HepG2 (cell line): ENCODE measurements at regions not wholly inside any gene's neighbourhood (a gene's known extent, or its start where the extent isn't known, plus 50 kb on each side); places are given as distances from the start of the nearest gene placed in this dataset.

Source experiments
- ATAC-seq: fragments of 200-7000 bp; cut with Tn5 transposase; 3 replicates; pipeline ENCODE4 v1.9.1; 2020; ENCODE audit warnings: mild to moderate bottlenecking, moderate library complexity
- BruUV-seq: library from RNA; stranded (reverse); fragments of 400-500 nt; replicated peaks from 2 replicates; lab custom pipeline; 2021; lab: Mats Ljungman, UMichigan
- CTCF ChIA-PET: fragments of 300-600 bp; formaldehyde crosslinking; extraction: SDS; loops from one replicate; lab custom pipeline; 2021; ENCODE audit warnings: low total read pairs, inconsistent platforms, low intra/inter-chr PET ratio; lab: Yijun Ruan, JAX
- POLR2A ChIA-PET: fragments of 350-600 bp; sonication (Branson Sonifier 250); formaldehyde crosslinking; loops from one replicate; lab custom pipeline; 2020; ENCODE audit warnings: antibody characterized with exemption, inconsistent platforms; lab: Yijun Ruan, JAX
- DNase-seq: peaks from one replicate; pipeline ENCODE4 v3.0.0-alpha.2; 2015; ENCODE audit warnings: low spot score
- FAIRE-seq: peaks from 3 replicates; lab custom pipeline; 2011; peaks lifted over from hg19 to GRCh38; lab: Jason Lieb, UNC
- H2AFZ ChIP-seq: one replicate; pipeline ENCODE4 v1.6.1; 2011; ENCODE audit warnings: low read length, inconsistent platforms
- H3K27ac ChIP-seq: fragments of 300-600 bp; 3 replicates; pipeline ENCODE4 v1.8.0; 2011; ENCODE audit warnings: mixed run types, mild to moderate bottlenecking, mixed read lengths, low read length, inconsistent platforms; ENCODE audit not compliant: insufficient read depth; ENCODE audit errors: extremely low read length
- H3K27me3 ChIP-seq, 2 experiments: fragments of 200-600 bp in 1 of 2; 2 replicates in 1 of 2; 3 replicates in 1 of 2; pipeline versions ENCODE4 v1.6.0 to v1.8.0; 2011; ENCODE audit warnings: low read length in 2 of 2, mild to moderate bottlenecking in 2 of 2, moderate library complexity in 2 of 2, inconsistent platforms in 1 of 2; ENCODE audit not compliant: insufficient read depth in 2 of 2, control insufficient read depth in 1 of 2
- H3K36me3 ChIP-seq, 2 experiments: fragments of 200-600 bp in 1 of 2; replicated peaks in 1 of 2; 2 replicates in 1 of 2; 3 replicates in 1 of 2; pipeline versions ENCODE4 v1.5.1 to v1.8.0; 2011; ENCODE audit warnings: low read length in 2 of 2, inconsistent platforms in 1 of 2; ENCODE audit not compliant: insufficient read depth in 2 of 2, control insufficient read depth in 1 of 2
- H3K4me1 ChIP-seq: 2 replicates; pipeline ENCODE4 v1.5.1; 2012; ENCODE audit warnings: low read length, inconsistent platforms; ENCODE audit not compliant: insufficient read depth
- H3K4me2 ChIP-seq: 2 replicates; pipeline ENCODE4 v1.6.0; 2011; ENCODE audit warnings: low read depth, low read length, inconsistent platforms
- H3K4me3 ChIP-seq, 3 experiments: fragments of 200-600 bp in 1 of 3; sonication (generic), shearing (Covaris generic) in 1 of 3; replicated peaks in 1 of 3; 2 replicates each; pipeline ENCODE4 v1.5.1; 2011 to 2016; ENCODE audit warnings: low read length in 3 of 3, inconsistent platforms in 2 of 3, low read depth in 2 of 3, mild to moderate bottlenecking in 2 of 3, control low read depth in 1 of 3, mixed read lengths in 1 of 3; ENCODE audit not compliant: insufficient read depth in 1 of 3
- H3K79me2 ChIP-seq: one replicate; pipeline ENCODE4 v1.6.1; 2011; ENCODE audit warnings: low read length, inconsistent platforms; ENCODE audit not compliant: insufficient read depth
- H3K9ac ChIP-seq: 2 replicates; pipeline ENCODE4 v1.6.0; 2011; ENCODE audit warnings: mild to moderate bottlenecking, low read depth, low read length, inconsistent platforms; ENCODE audit not compliant: insufficient read depth
- H3K9me3 ChIP-seq: 2 replicates; pipeline ENCODE4 v1.5.1; 2012; ENCODE audit warnings: mild to moderate bottlenecking, low read length
- H4K20me1 ChIP-seq: 2 replicates; pipeline ENCODE4 v1.6.0; 2011; ENCODE audit warnings: inconsistent platforms, mild to moderate bottlenecking, low read length, moderate library complexity; ENCODE audit not compliant: insufficient read depth
- POLR2G ChIP-seq: fragments of 200-400 bp; formaldehyde crosslinking; IDR thresholded peaks from 2 replicates; pipeline ENCODE4 v1.6.1; 2018; ENCODE audit warnings: mild to moderate bottlenecking, low read depth, low read length, moderate library complexity
- ZIK1 ChIP-seq: sonication (generic); formaldehyde crosslinking; IDR thresholded peaks from 2 replicates; pipeline ENCODE4 v1.5.0; 2020; ENCODE audit warnings: mild to moderate bottlenecking, low read depth, missing genetic modification reagents, borderline replicate concordance
- ZNF891 ChIP-seq: sonication (generic); formaldehyde crosslinking; IDR thresholded peaks from 2 replicates; pipeline ENCODE4 v1.5.0; 2020; ENCODE audit warnings: mild to moderate bottlenecking, missing genetic modification reagents
- ZZZ3 ChIP-seq: sonication (generic); formaldehyde crosslinking; IDR thresholded peaks from 2 replicates; pipeline ENCODE4 v1.4.0; 2020; ENCODE audit warnings: missing genetic modification reagents, mild to moderate bottlenecking, borderline replicate concordance
- WGBS: methylation state at CpG from one replicate; pipeline ENCODE4 v1.1.6; 2017; ENCODE audit warnings: low lambda C conversion rate; 5-methylcytosine and 5-hydroxymethylcytosine counted together
- in situ Hi-C: cut with HindIII; loops from 2 replicates; pipeline ENCODE4 v1.10.0; 2017; ENCODE audit warnings: low pct_unique_long_range_greater_than_20kb; ENCODE audit not compliant: extremely low pct_ligation_motif_present
- intact Hi-C: fragments of 100-400 bp; cut with micrococcal nuclease; formaldehyde crosslinking; loops from one replicate; pipeline ENCODE4 v1.10.0; 2022; ENCODE audit not compliant: unreplicated experiment
- TF ChIP-seq, protein P1 (sequence below): sonication (generic); formaldehyde crosslinking; IDR thresholded peaks from 2 replicates; pipeline ENCODE4 v1.4.0; 2020; ENCODE audit warnings: missing genetic modification reagents, borderline replicate concordance

DNA sequence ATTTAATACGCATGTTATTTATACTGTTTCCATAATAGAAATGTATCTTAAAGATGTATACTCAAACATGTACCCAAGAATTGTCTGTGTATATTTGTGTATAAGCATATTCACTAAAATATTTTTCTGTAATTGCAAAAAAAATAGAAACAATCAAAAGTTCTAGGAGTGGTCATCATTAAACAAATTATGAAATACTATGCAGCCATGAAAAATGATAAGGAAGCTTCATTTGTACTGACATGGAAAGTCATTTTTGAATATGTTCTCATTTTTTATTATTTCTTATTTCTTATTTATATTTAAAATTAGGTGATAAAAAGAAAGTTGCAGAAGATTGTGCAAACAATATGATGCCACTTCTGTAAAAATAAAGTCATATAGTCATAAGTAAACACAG, 400.0 kb upstream of the AUTS2 start:
- no peak for DNase-seq
- 62% methylated on average over 1 of the region's 1 CpG for WGBS
- CTCF ChIA-PET = no interaction called here
- no peaks in the 10 kb centered on the region for H3K27me3 ChIP-seq
- FAIRE-seq = no peak
- H3K79me2 ChIP-seq = no peaks in the 10 kb centered on the region
- no peaks in the 10 kb centered on the region for H4K20me1 ChIP-seq
- no peak overlapping the region for H3K9ac ChIP-seq
- H3K4me3 ChIP-seq = no peak overlapping the region
- intact Hi-C loops (no loop called here), in situ Hi-C loops (no loop called here)
- TF ChIP-seq ZNF891 = no peak
- no peak for TF ChIP-seq POLR2G
- TF ChIP-seq ZIK1 = no peak
- TF ChIP-seq ZZZ3 (CRISPR knock-in tag) = no peak
- TF ChIP-seq, protein P1, sequence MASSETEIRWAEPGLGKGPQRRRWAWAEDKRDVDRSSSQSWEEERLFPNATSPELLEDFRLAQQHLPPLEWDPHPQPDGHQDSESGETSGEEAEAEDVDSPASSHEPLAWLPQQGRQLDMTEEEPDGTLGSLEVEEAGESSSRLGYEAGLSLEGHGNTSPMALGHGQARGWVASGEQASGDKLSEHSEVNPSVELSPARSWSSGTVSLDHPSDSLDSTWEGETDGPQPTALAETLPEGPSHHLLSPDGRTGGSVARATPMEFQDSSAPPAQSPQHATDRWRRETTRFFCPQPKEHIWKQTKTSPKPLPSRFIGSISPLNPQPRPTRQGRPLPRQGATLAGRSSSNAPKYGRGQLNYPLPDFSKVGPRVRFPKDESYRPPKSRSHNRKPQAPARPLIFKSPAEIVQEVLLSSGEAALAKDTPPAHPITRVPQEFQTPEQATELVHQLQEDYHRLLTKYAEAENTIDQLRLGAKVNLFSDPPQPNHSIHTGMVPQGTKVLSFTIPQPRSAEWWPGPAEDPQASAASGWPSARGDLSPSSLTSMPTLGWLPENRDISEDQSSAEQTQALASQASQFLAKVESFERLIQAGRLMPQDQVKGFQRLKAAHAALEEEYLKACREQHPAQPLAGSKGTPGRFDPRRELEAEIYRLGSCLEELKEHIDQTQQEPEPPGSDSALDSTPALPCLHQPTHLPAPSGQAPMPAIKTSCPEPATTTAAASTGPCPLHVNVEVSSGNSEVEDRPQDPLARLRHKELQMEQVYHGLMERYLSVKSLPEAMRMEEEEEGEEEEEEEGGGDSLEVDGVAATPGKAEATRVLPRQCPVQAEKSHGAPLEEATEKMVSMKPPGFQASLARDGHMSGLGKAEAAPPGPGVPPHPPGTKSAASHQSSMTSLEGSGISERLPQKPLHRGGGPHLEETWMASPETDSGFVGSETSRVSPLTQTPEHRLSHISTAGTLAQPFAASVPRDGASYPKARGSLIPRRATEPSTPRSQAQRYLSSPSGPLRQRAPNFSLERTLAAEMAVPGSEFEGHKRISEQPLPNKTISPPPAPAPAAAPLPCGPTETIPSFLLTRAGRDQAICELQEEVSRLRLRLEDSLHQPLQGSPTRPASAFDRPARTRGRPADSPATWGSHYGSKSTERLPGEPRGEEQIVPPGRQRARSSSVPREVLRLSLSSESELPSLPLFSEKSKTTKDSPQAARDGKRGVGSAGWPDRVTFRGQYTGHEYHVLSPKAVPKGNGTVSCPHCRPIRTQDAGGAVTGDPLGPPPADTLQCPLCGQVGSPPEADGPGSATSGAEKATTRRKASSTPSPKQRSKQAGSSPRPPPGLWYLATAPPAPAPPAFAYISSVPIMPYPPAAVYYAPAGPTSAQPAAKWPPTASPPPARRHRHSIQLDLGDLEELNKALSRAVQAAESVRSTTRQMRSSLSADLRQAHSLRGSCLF (CRISPR knock-in tag) = no peak
- no peaks in the 10 kb centered on the region for H3K36me3 ChIP-seq
- no peak overlapping the region for H3K27ac ChIP-seq
- POLR2A ChIA-PET = no interaction called here
- no peak overlapping the region for H2AFZ ChIP-seq
- no TSS peak for BruUV-seq
- no peak for ATAC-seq
- peaks cover 57% of the 10 kb centered on the region for H3K9me3 ChIP-seq
- H3K4me2 ChIP-seq = no peak overlapping the region
- no peaks in the 10 kb centered on the region for H3K4me1 ChIP-seq
